Cardiac muscle cell (in vitro differentiated cells and primary cell): ENCODE measurements at regions not wholly inside any gene's neighbourhood (a gene's known extent, or its start where the extent isn't known, plus 50 kb on each side); places are given as distances from the start of the nearest gene placed in this dataset.

Source experiments
- DNase-seq, 2 donors: peaks; one replicate each; pipeline versions ENCODE4 v3.0.0 to v3.0.0-alpha.2; 2010 to 2017; ENCODE audit warnings: low read depth in 1 of 2, low spot score in 1 of 2
- H3K27ac ChIP-seq: fragments of 200-600 bp; sonication (generic); 2 replicates; pipeline ENCODE4 v1.5.1; 2016
- H3K27me3 ChIP-seq: fragments of 200-600 bp; sonication (generic); 2 replicates; pipeline ENCODE4 v1.6.0; 2016; ENCODE audit warnings: control low read depth
- H3K36me3 ChIP-seq: fragments of 200-600 bp; sonication (generic); 2 replicates; pipeline ENCODE4 v1.5.1; 2016; ENCODE audit warnings: control low read depth
- H3K4me1 ChIP-seq: fragments of 200-600 bp; sonication (generic); 2 replicates; pipeline ENCODE4 v1.8.1; 2017; ENCODE audit warnings: low read depth, mild to moderate bottlenecking, mixed run types
- H3K4me3 ChIP-seq: fragments of 200-600 bp; sonication (generic); 2 replicates; pipeline ENCODE4 v1.5.1; 2016; ENCODE audit warnings: mild to moderate bottlenecking
- H3K9me3 ChIP-seq: fragments of 200-600 bp; sonication (generic); 2 replicates; pipeline ENCODE4 v1.5.1; 2017; ENCODE audit warnings: low read depth, mild to moderate bottlenecking, control low read depth
- TF ChIP-seq, protein P1 (sequence below): IDR thresholded peaks from 2 replicates; pipeline ENCODE4 v1.5.1; 2012; ENCODE audit warnings: low read depth, mild to moderate bottlenecking, low read length

DNA sequence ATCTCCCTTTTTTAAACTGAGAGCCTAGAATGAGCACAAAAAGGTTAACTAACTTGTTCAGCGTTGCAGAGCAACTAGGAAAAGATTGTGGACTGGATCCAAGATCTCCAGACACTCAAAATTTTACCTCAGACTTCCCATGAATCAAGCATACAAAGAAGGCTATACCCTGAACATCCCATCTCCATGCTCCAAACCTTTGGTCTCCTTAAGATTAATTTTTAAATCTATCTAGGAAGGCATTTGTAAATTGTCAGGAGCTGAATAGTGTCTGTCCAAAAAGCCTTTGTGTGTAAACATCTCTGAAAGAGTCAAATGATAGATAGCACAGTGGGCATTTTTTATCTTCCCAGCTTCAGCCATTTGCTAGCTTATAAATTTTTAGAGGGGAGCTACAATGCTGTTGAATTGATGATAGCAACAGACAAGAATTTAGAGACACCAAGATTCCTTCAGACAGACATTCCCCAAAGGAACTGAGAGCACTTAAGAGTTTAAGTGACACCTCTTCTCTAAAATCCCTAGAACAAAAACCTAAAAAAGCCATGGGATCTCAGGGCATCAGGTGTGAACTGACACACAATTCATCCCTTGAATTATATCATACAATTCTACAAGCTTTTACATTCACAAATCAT, 480.8 kb upstream of the FAM241A start:
- Histone ChIP-seq H3K4me1 (no peaks in the 10 kb centered on the region), H3K9me3 (no peaks in the 10 kb centered on the region), H3K36me3 (no peaks in the 10 kb centered on the region), H3K4me3 (no peak overlapping the region), H3K27me3 (no peaks in the 10 kb centered on the region), H3K27ac (no peak overlapping the region)
- DNase-seq = no peak
- TF ChIP-seq, protein P1, sequence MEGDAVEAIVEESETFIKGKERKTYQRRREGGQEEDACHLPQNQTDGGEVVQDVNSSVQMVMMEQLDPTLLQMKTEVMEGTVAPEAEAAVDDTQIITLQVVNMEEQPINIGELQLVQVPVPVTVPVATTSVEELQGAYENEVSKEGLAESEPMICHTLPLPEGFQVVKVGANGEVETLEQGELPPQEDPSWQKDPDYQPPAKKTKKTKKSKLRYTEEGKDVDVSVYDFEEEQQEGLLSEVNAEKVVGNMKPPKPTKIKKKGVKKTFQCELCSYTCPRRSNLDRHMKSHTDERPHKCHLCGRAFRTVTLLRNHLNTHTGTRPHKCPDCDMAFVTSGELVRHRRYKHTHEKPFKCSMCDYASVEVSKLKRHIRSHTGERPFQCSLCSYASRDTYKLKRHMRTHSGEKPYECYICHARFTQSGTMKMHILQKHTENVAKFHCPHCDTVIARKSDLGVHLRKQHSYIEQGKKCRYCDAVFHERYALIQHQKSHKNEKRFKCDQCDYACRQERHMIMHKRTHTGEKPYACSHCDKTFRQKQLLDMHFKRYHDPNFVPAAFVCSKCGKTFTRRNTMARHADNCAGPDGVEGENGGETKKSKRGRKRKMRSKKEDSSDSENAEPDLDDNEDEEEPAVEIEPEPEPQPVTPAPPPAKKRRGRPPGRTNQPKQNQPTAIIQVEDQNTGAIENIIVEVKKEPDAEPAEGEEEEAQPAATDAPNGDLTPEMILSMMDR = no peak

DNA sequence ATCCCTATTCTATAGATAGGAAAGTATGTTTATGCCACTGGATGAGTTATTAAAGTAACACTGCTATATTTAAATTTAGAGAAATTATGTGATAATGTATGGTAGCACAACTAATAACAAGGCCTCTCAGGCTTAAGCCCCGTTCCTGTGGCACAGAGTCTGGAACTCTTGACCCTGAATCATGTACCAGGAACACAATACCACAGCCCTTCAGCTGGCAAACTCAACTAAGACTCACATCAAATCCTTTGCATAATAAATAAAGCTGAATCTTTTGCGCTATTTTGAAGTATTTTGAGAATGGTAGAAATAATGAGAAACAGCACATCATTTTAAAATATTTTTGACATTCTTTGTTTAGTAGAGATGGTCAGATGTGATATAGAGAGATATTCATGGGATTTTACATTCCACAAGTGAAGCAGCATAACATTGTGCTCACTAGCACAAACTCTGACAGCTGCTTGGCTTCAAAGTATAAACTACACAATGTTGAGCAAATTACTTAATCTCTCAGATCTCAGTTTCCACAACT, 478.4 kb upstream of the FAM241A start:
- H3K27me3 ChIP-seq = no peaks in the 10 kb centered on the region
- no peak overlapping the region for H3K4me3 ChIP-seq
- no peaks in the 10 kb centered on the region for H3K9me3 ChIP-seq
- H3K4me1 ChIP-seq = peaks cover 5% of the 10 kb centered on the region
- no peak for DNase-seq
- no peak overlapping the region for H3K27ac ChIP-seq
- TF ChIP-seq, protein P1 = no peak
- no peaks in the 10 kb centered on the region for H3K36me3 ChIP-seq

GRCh38 chr4:111671756-111672155, 473.5 kb upstream of the FAM241A start:
- H3K4me3 ChIP-seq = no peak overlapping the region
- TF ChIP-seq, protein P1 = no peak
- H3K4me1 ChIP-seq = peaks cover 11% of the 10 kb centered on the region
- no peaks in the 10 kb centered on the region for H3K9me3 ChIP-seq
- H3K27me3 ChIP-seq = no peaks in the 10 kb centered on the region
- H3K27ac ChIP-seq = no peak overlapping the region
- H3K36me3 ChIP-seq = no peaks in the 10 kb centered on the region
- DNase-seq = no peak

DNA sequence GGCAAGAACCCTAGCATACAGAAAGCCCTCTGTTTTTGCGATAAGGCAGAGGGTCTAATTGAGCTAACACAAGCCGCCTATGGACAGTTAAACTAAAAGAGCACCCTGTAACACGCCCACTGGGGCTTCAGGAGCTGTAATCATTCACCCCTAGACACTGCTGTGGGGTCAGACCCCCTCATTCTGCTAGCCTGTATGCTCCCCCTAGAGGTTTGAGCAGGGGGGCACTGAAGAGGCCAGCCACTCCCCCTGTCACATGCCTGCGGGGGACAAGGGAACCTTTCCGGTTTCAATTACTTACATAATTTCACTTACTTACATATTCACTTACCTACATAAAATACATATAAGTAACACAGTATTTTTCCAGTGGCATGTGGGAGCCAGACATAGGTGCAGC, 469.5 kb upstream of the FAM241A start:
- Histone ChIP-seq H3K27me3 (no peaks in the 10 kb centered on the region), H3K36me3 (no peaks in the 10 kb centered on the region), H3K9me3 (no peaks in the 10 kb centered on the region), H3K27ac (no peak overlapping the region), H3K4me3 (no peak overlapping the region), H3K4me1 (peaks cover 22% of the 10 kb centered on the region)
- DNase-seq = no peak
- TF ChIP-seq, protein P1 = no peak

DNA sequence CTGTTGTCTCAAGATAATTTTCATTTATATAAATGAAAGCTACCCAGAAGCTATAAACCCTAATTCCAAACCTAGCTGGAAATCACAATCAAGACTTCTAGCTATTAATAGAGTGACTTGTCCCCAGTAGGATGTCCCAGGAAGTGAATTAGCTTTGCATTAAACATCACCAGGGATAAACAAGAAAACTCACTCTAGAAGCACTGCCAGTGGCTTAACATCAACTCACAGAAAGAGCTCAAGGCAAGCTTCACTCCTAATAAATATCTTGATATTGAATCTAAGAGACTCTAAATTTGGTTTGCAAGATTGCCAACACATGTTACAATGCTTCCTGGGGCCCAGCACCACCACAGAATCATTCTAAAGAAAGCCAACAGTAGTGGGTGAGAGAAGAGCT, 468.7 kb upstream of the FAM241A start:
- peaks cover 22% of the 10 kb centered on the region for H3K4me1 ChIP-seq
- H3K9me3 ChIP-seq = no peaks in the 10 kb centered on the region
- no peak for DNase-seq
- TF ChIP-seq, protein P1 = no peak
- no peaks in the 10 kb centered on the region for H3K27me3 ChIP-seq
- H3K36me3 ChIP-seq = no peaks in the 10 kb centered on the region
- H3K27ac ChIP-seq = no peak overlapping the region
- no peak overlapping the region for H3K4me3 ChIP-seq
